Middle frontal gyrus (tissue), 1 donor: ENCODE measurements at regions not wholly inside any gene's neighbourhood (a gene's known extent, or its start where the extent isn't known, plus 50 kb on each side); places are given as distances from the start of the nearest gene placed in this dataset.

ENCODE experiments used
- DNase-seq: peaks from one replicate; pipeline ENCODE4 v3.0.0-alpha.2; 2015; ENCODE audit warnings: low spot score; ENCODE audit errors: extremely low spot score

GRCh38 chr10:129335396-129335795, 131.6 kb upstream of the MGMT start:
- DNase-seq: no peak

GRCh38 chr10:129335942-129336341, 131.1 kb upstream of the MGMT start:
- no peak for DNase-seq

GRCh38 chr10:129339191-129339590, 127.8 kb upstream of the MGMT start:
- no peak for DNase-seq

- no peak for DNase-seq
Measured at GRCh38 chr10:129339841-129340240, 127.2 kb upstream of the MGMT start.

GRCh38 chr10:129341087-129341486, 126.0 kb upstream of the MGMT start:
- DNase-seq: no peak

GRCh38 chr10:129342385-129342784, 124.7 kb upstream of the MGMT start:
- no peak for DNase-seq

- DNase-seq: no peak
Measured at GRCh38 chr10:129343141-129343540, 123.9 kb upstream of the MGMT start.

GRCh38 chr10:129344103-129344502, 122.9 kb upstream of the MGMT start:
- no peak for DNase-seq

GRCh38 chr10:129344731-129345355, 122.2 kb upstream of the MGMT start:
- no peak for DNase-seq

GRCh38 chr10:129345763-129346162, 121.3 kb upstream of the MGMT start:
- no peak for DNase-seq

GRCh38 chr10:129350690-129351089, 116.4 kb upstream of the MGMT start:
- no peak for DNase-seq

GRCh38 chr10:129353101-129353500, 113.9 kb upstream of the MGMT start:
- DNase-seq: no peak

GRCh38 chr10:129360046-129360445, 107.0 kb upstream of the MGMT start:
- DNase-seq: no peak

GRCh38 chr10:129361676-129362376, 105.2 kb upstream of the MGMT start:
- DNase-seq: no peak

- no peak for DNase-seq
Measured at GRCh38 chr10:129364949-129365348, 102.1 kb upstream of the MGMT start.

GRCh38 chr10:129365767-129366402, 101.2 kb upstream of the MGMT start:
- no peak for DNase-seq

GRCh38 chr10:129366450-129366849, 100.6 kb upstream of the MGMT start:
- no peak for DNase-seq

GRCh38 chr10:129369566-129369965, 97.5 kb upstream of the MGMT start:
- DNase-seq: no peak

- no peak for DNase-seq
Measured at GRCh38 chr10:129371541-129371940, 95.5 kb upstream of the MGMT start.

GRCh38 chr10:129372172-129372571, 94.9 kb upstream of the MGMT start:
- no peak for DNase-seq

GRCh38 chr10:129373231-129373630, 93.8 kb upstream of the MGMT start:
- DNase-seq: no peak

GRCh38 chr10:129373718-129374117, 93.3 kb upstream of the MGMT start:
- no peak for DNase-seq

- DNase-seq: no peak
Measured at GRCh38 chr10:129375171-129375570, 91.9 kb upstream of the MGMT start.
